ENCODE measurements at regions not wholly inside any gene's neighbourhood (a gene's known extent, or its start where the extent isn't known, plus 50 kb on each side); places are given as distances from the start of the nearest gene placed in this dataset.

- H3K4me2 ChIP-seq (ENCODE audit: low read length), result no peak overlapping the region
- no peaks in the 10 kb centered on the region for H3K9me3 ChIP-seq (ENCODE audit: low read length)
- H3K4me1 ChIP-seq (ENCODE audit: insufficient read depth, low read length, poor library complexity, severe bottlenecking), result no peaks in the 10 kb centered on the region
- no peak overlapping the region for H2AFZ ChIP-seq (ENCODE audit: low read length)
- H3K36me3 ChIP-seq (ENCODE audit: insufficient read depth, low read length), result no peaks in the 10 kb centered on the region
- no peaks in the 10 kb centered on the region for H4K20me1 ChIP-seq (ENCODE audit: insufficient read depth, low read length)
- H3K4me3 ChIP-seq (ENCODE audit: low read depth, low read length, poor library complexity, severe bottlenecking), result no peak overlapping the region
- DNase-seq (ENCODE audit: low spot score), result no peak
- H3K27ac ChIP-seq (ENCODE audit: low read depth, low read length, poor library complexity, severe bottlenecking), result no peak overlapping the region
- TF ChIP-seq, protein P1, sequence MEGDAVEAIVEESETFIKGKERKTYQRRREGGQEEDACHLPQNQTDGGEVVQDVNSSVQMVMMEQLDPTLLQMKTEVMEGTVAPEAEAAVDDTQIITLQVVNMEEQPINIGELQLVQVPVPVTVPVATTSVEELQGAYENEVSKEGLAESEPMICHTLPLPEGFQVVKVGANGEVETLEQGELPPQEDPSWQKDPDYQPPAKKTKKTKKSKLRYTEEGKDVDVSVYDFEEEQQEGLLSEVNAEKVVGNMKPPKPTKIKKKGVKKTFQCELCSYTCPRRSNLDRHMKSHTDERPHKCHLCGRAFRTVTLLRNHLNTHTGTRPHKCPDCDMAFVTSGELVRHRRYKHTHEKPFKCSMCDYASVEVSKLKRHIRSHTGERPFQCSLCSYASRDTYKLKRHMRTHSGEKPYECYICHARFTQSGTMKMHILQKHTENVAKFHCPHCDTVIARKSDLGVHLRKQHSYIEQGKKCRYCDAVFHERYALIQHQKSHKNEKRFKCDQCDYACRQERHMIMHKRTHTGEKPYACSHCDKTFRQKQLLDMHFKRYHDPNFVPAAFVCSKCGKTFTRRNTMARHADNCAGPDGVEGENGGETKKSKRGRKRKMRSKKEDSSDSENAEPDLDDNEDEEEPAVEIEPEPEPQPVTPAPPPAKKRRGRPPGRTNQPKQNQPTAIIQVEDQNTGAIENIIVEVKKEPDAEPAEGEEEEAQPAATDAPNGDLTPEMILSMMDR (conservative IDR thresholded peaks at IDR 0.05; ENCODE audit: low read length), result no peak
- ChIA-PET CTCF (ENCODE audit: unreplicated experiment) (no interaction called here), POLR2A (no interaction called here)
- H3K79me2 ChIP-seq (ENCODE audit: insufficient read depth, low read depth, low read length), result no peaks in the 10 kb centered on the region
- intact Hi-C loops (cut with micrococcal nuclease; ENCODE audit: unreplicated experiment), result no loop called here
- BruUV-seq (replicated peaks), result no TSS peak
- no peaks in the 10 kb centered on the region for H3K9me2 ChIP-seq (ENCODE audit: insufficient read depth, low read length)
Measured at GRCh38 chr5:87184605-87185004, 83.1 kb upstream of the RASA1 start.

GRCh38 chr5:87185838-87186237, 81.8 kb upstream of the RASA1 start:
- ChIA-PET POLR2A (interaction anchor here (1.0 kb wide), 1 partner anchor 11 kb away, joined by 3 read pairs; no protein-coding TSS in a partner anchor), CTCF (ENCODE audit: unreplicated experiment) (no interaction called here)
- no peaks in the 10 kb centered on the region for H3K79me2 ChIP-seq (ENCODE audit: insufficient read depth, low read depth, low read length)
- H3K36me3 ChIP-seq (ENCODE audit: insufficient read depth, low read length), result no peaks in the 10 kb centered on the region
- H2AFZ ChIP-seq (ENCODE audit: low read length), result no peak overlapping the region
- no TSS peak for BruUV-seq (replicated peaks)
- no peak for DNase-seq (ENCODE audit: low spot score)
- H3K9me3 ChIP-seq (ENCODE audit: low read length), result no peaks in the 10 kb centered on the region
- H3K4me3 ChIP-seq (ENCODE audit: low read depth, low read length, poor library complexity, severe bottlenecking), result no peak overlapping the region
- H3K4me2 ChIP-seq (ENCODE audit: low read length), result no peak overlapping the region
- no peaks in the 10 kb centered on the region for H4K20me1 ChIP-seq (ENCODE audit: insufficient read depth, low read length)
- TF ChIP-seq EZH2phosphoT487 (IDR thresholded peaks at IDR 0.05; ENCODE audit: borderline replicate concordance, low read depth, low read length), result no peak
- TF ChIP-seq, protein P1 (conservative IDR thresholded peaks at IDR 0.05; ENCODE audit: low read length), result no peak
- intact Hi-C loops (cut with micrococcal nuclease; ENCODE audit: unreplicated experiment), result no loop called here
- H3K9me2 ChIP-seq (ENCODE audit: insufficient read depth, low read length), result no peaks in the 10 kb centered on the region
- no peak overlapping the region for H3K27ac ChIP-seq (ENCODE audit: low read depth, low read length, poor library complexity, severe bottlenecking)
- H3K4me1 ChIP-seq (ENCODE audit: insufficient read depth, low read length, poor library complexity, severe bottlenecking), result no peaks in the 10 kb centered on the region

DNA sequence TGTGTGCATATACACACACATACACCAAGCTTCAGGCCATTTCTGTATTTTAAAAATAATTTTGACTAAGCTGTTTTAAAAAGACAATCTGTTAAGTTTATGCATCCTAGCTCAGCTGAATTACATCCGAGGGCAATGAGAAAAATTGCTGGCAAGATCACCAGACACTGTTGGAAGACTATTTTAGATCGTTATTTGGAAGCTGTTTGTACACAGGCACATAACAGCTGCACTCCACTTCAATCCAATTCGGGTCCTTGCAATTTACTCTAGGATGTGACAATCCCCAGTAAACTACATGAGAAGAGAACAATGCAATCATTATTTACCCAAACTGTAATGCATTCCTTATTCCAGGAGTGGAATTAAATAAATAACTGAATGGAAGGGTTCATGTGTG, 79.3 kb upstream of the RASA1 start:
- TF ChIP-seq, protein P1 (conservative IDR thresholded peaks at IDR 0.05; ENCODE audit: low read length), result no peak
- TF ChIP-seq EZH2phosphoT487 (IDR thresholded peaks at IDR 0.05; ENCODE audit: borderline replicate concordance, low read depth, low read length), result no peak
- no peaks in the 10 kb centered on the region for H3K9me3 ChIP-seq (ENCODE audit: low read length)
- H2AFZ ChIP-seq (ENCODE audit: low read length), result no peak overlapping the region
- H3K4me2 ChIP-seq (ENCODE audit: low read length), result no peak overlapping the region
- H3K27ac ChIP-seq (ENCODE audit: low read depth, low read length, poor library complexity, severe bottlenecking), result no peak overlapping the region
- ChIA-PET CTCF (ENCODE audit: unreplicated experiment) (no interaction called here), POLR2A (no interaction called here)
- H4K20me1 ChIP-seq (ENCODE audit: insufficient read depth, low read length), result no peaks in the 10 kb centered on the region
- no peaks in the 10 kb centered on the region for H3K9me2 ChIP-seq (ENCODE audit: insufficient read depth, low read length)
- H3K79me2 ChIP-seq (ENCODE audit: insufficient read depth, low read depth, low read length), result no peaks in the 10 kb centered on the region
- H3K36me3 ChIP-seq (ENCODE audit: insufficient read depth, low read length), result no peaks in the 10 kb centered on the region
- no peaks in the 10 kb centered on the region for H3K4me1 ChIP-seq (ENCODE audit: insufficient read depth, low read length, poor library complexity, severe bottlenecking)
- intact Hi-C loops (cut with micrococcal nuclease; ENCODE audit: unreplicated experiment), result no loop called here
- DNase-seq (ENCODE audit: low spot score), result no peak
- H3K4me3 ChIP-seq (ENCODE audit: low read depth, low read length, poor library complexity, severe bottlenecking), result no peak overlapping the region
- no TSS peak for BruUV-seq (replicated peaks)

Measured in OCI-LY7 (cell line).